Astrocyte (in vitro differentiated cells and primary cell): ENCODE measurements at regions not wholly inside any gene's neighbourhood (a gene's known extent, or its start where the extent isn't known, plus 50 kb on each side); places are given as distances from the start of the nearest gene placed in this dataset.

Source experiments
- CTCF ChIP-seq: IDR thresholded peaks from 2 replicates; pipeline ENCODE4 v1.5.1; 2011; ENCODE audit warnings: low read depth, mild to moderate bottlenecking, inconsistent platforms, low read length, moderate library complexity; ENCODE audit not compliant: insufficient read depth
- EZH2 ChIP-seq: IDR thresholded peaks from 2 replicates; pipeline ENCODE4 v1.6.1; 2012; ENCODE audit warnings: mild to moderate bottlenecking, low read length, inconsistent platforms; ENCODE audit not compliant: insufficient read depth

GRCh38 chr15:77819048-77819850, 186.5 kb upstream of the LINGO1 start:
- TF ChIP-seq CTCF (no peak), EZH2 (no peak)
